Stromal cell of bone marrow (primary cell): ENCODE measurements at regions not wholly inside any gene's neighbourhood (a gene's known extent, or its start where the extent isn't known, plus 50 kb on each side); places are given as distances from the start of the nearest gene placed in this dataset.
"Not testable (repeated sequence)": the region's sequence is repeated elsewhere in the genome, so short reads cannot be mapped to it uniquely, and the experiment has no call there.

ENCODE experiments used
- DNase-seq: peaks from one replicate; pipeline ENCODE4 v3.0.0-alpha.2; 2012; ENCODE audit warnings: low read depth

GRCh38 chr4:15337168-15337657 lies 90.6 kb upstream of the C1QTNF7 start:
- DNase-seq: not testable (repeated sequence)

- DNase-seq: no peak
Measured at GRCh38 chr4:15339737-15340136, 88.1 kb upstream of the C1QTNF7 start.

GRCh38 chr4:15340332-15340731 lies 87.5 kb upstream of the C1QTNF7 start:
- no peak for DNase-seq

GRCh38 chr4:15340902-15341732 lies 86.7 kb upstream of the C1QTNF7 start:
- DNase-seq: no peak

- DNase-seq: no peak
Measured at GRCh38 chr4:15341733-15342300, 86.0 kb upstream of the C1QTNF7 start.

GRCh38 chr4:15343000-15343399 lies 84.8 kb upstream of the C1QTNF7 start:
- no peak for DNase-seq

GRCh38 chr4:15343581-15343980 lies 84.3 kb upstream of the C1QTNF7 start:
- no peak for DNase-seq

- no peak for DNase-seq
Measured at GRCh38 chr4:15344041-15344440, 83.8 kb upstream of the C1QTNF7 start.

GRCh38 chr4:15345134-15345533 lies 82.7 kb upstream of the C1QTNF7 start:
- DNase-seq: no peak

GRCh38 chr4:15348236-15348635 lies 79.6 kb upstream of the C1QTNF7 start:
- DNase-seq: no peak

- no peak for DNase-seq
Measured at GRCh38 chr4:15348695-15349094, 79.1 kb upstream of the C1QTNF7 start.

GRCh38 chr4:15349531-15349935 lies 78.3 kb upstream of the C1QTNF7 start:
- DNase-seq: no peak

GRCh38 chr4:15349965-15350364 lies 77.9 kb upstream of the C1QTNF7 start:
- DNase-seq: no peak

- DNase-seq: peak; percentile 48
Measured at GRCh38 chr4:15352524-15352923, 75.3 kb upstream of the C1QTNF7 start.

- no peak for DNase-seq
Measured at GRCh38 chr4:15353207-15353606, 74.6 kb upstream of the C1QTNF7 start.

GRCh38 chr4:15354371-15355297 lies 73.2 kb upstream of the C1QTNF7 start:
- no peak for DNase-seq

- no peak for DNase-seq
Measured at GRCh38 chr4:15361529-15361928, 66.3 kb upstream of the C1QTNF7 start.

- DNase-seq: no peak
Measured at GRCh38 chr4:15362541-15362940, 65.3 kb upstream of the C1QTNF7 start.

GRCh38 chr4:15364183-15364582 lies 63.6 kb upstream of the C1QTNF7 start:
- DNase-seq: no peak

GRCh38 chr4:15365641-15366040 lies 62.2 kb upstream of the C1QTNF7 start:
- DNase-seq: no peak

GRCh38 chr4:15366721-15367120 lies 61.1 kb upstream of the C1QTNF7 start:
- no peak for DNase-seq

- peak; percentile 59 for DNase-seq
Measured at GRCh38 chr4:15368856-15369255, 59.0 kb upstream of the C1QTNF7 start.
